IMR-90 (cell line): ENCODE measurements at regions not wholly inside any gene's neighbourhood (a gene's known extent, or its start where the extent isn't known, plus 50 kb on each side); places are given as distances from the start of the nearest gene placed in this dataset.
A peak's percentile ranks its signal among the peaks of the same experiment; 100 is the strongest.

ENCODE experiments used
- ATAC-seq: fragments of 200-7000 bp; cut with Tn5 transposase; 2 replicates; pipeline ENCODE4 v1.9.1; 2020; ENCODE audit warnings: low read depth, mild to moderate bottlenecking, moderate library complexity
- BruUV-seq: library from RNA; stranded (reverse); fragments of 400-500 nt; replicated peaks from 2 replicates; lab custom pipeline; 2021; lab: Mats Ljungman, UMichigan
- CTCF ChIA-PET: fragments of 300-600 bp; formaldehyde crosslinking; extraction: SDS; loops from one replicate; lab custom pipeline; 2021; ENCODE audit warnings: antibody characterized with exemption; lab: Yijun Ruan, JAX
- POLR2A ChIA-PET: fragments of 300-600 bp; sonication (Branson Sonifier 250); formaldehyde crosslinking; loops from one replicate; lab custom pipeline; 2022; ENCODE audit warnings: antibody characterized with exemption; ENCODE audit not compliant: unreplicated experiment; lab: Charles Lee
- DNase-seq: peaks from one replicate; pipeline ENCODE4 v3.0.0; 2013
- H2AFZ ChIP-seq: replicated peaks from 2 replicates; pipeline ENCODE3; 2013; ENCODE audit warnings: low read length, mild to moderate bottlenecking; ENCODE audit not compliant: poor library complexity
- H2AK5ac ChIP-seq: 2 replicates; pipeline ENCODE4 v1.6.1; 2013; ENCODE audit warnings: low read depth, low read length, inconsistent platforms
- H2AK9ac ChIP-seq: replicated peaks from 2 replicates; pipeline ENCODE3; 2013; ENCODE audit warnings: mild to moderate bottlenecking, low read depth, low read length, moderate library complexity; ENCODE audit not compliant: poor library complexity
- H2BK120ac ChIP-seq: 2 replicates; pipeline ENCODE4 v1.6.1; 2013; ENCODE audit warnings: low read depth, low read length, inconsistent platforms
- H2BK15ac ChIP-seq: 3 replicates; pipeline ENCODE4 v1.6.1; 2013; ENCODE audit warnings: low read depth, low read length, inconsistent platforms
- H2BK20ac ChIP-seq: 2 replicates; pipeline ENCODE4 v1.6.1; 2013; ENCODE audit warnings: low read depth, mild to moderate bottlenecking, inconsistent platforms, low read length, moderate library complexity
- H2BK5ac ChIP-seq: 2 replicates; pipeline ENCODE4 v1.6.1; 2013; ENCODE audit warnings: mild to moderate bottlenecking, low read depth, low read length, inconsistent platforms; ENCODE audit not compliant: poor library complexity, severe bottlenecking
- H3K14ac ChIP-seq: replicated peaks from 2 replicates; pipeline ENCODE4 v1.6.1; 2013; ENCODE audit warnings: low read depth, low read length, inconsistent platforms
- H3K18ac ChIP-seq: 2 replicates; pipeline ENCODE4 v1.6.1; 2013; ENCODE audit warnings: low read depth, low read length, control low read depth
- H3K23ac ChIP-seq: 2 replicates; pipeline ENCODE4 v1.6.1; 2013; ENCODE audit warnings: low read depth, low read length, inconsistent platforms
- H3K27ac ChIP-seq: 2 replicates; pipeline ENCODE4 v1.5.1; 2013; ENCODE audit warnings: mild to moderate bottlenecking, control low read depth, low read length; ENCODE audit not compliant: insufficient read depth
- H3K27me3 ChIP-seq: 2 replicates; pipeline ENCODE4 v1.6.1; 2013; ENCODE audit warnings: low read length; ENCODE audit not compliant: control insufficient read depth, insufficient read depth
- H3K36me3 ChIP-seq: 2 replicates; pipeline ENCODE4 v1.6.1; 2013; ENCODE audit warnings: low read length, mixed read lengths; ENCODE audit not compliant: control insufficient read depth, insufficient read depth
- H3K4ac ChIP-seq: 2 replicates; pipeline ENCODE4 v1.6.1; 2013; ENCODE audit warnings: low read depth, low read length, inconsistent platforms
- H3K4me1 ChIP-seq: 2 replicates; pipeline ENCODE4 v1.6.1; 2013; ENCODE audit warnings: low read length, mixed read lengths; ENCODE audit not compliant: control insufficient read depth, insufficient read depth
- H3K4me2 ChIP-seq: 2 replicates; pipeline ENCODE4 v1.6.1; 2013; ENCODE audit warnings: low read depth, mild to moderate bottlenecking, control low read depth, low read length, moderate library complexity
- H3K4me3 ChIP-seq: 2 replicates; pipeline ENCODE4 v1.5.1; 2013; ENCODE audit warnings: low read depth, mild to moderate bottlenecking, control low read depth, low read length, moderate library complexity; ENCODE audit not compliant: insufficient read depth
- H3K56ac ChIP-seq: 2 replicates; pipeline ENCODE4 v1.6.1; 2013; ENCODE audit warnings: low read length, inconsistent platforms; ENCODE audit not compliant: insufficient read depth; ENCODE audit errors: extremely low read depth
- H3K79me1 ChIP-seq, 2 experiments: 2 replicates each; pipeline ENCODE4 v1.6.1; 2013; ENCODE audit warnings: low read length in 2 of 2, inconsistent platforms in 1 of 2, low read depth in 1 of 2
- H3K9ac ChIP-seq: 2 replicates; pipeline ENCODE4 v1.6.1; 2013; ENCODE audit warnings: low read depth, low read length, control low read depth
- H3K9me1 ChIP-seq: 2 replicates; pipeline ENCODE4 v1.6.1; 2013; ENCODE audit warnings: low read length, inconsistent platforms; ENCODE audit not compliant: insufficient read depth
- H3K9me3 ChIP-seq: 2 replicates; pipeline ENCODE4 v1.6.1; 2013; ENCODE audit warnings: low read length; ENCODE audit not compliant: control insufficient read depth, insufficient read depth
- H4K20me1 ChIP-seq: 2 replicates; pipeline ENCODE4 v1.6.1; 2013; ENCODE audit warnings: low read length, inconsistent platforms; ENCODE audit not compliant: insufficient read depth
- H4K5ac ChIP-seq: 2 replicates; pipeline ENCODE4 v1.6.1; 2013; ENCODE audit warnings: mild to moderate bottlenecking, low read depth, low read length, control low read depth
- H4K8ac ChIP-seq, 2 experiments: 2 replicates each; pipeline ENCODE4 v1.6.1; 2013; ENCODE audit warnings: low read depth in 2 of 2, low read length in 2 of 2, control low read depth in 1 of 2, inconsistent platforms in 1 of 2
- H4K91ac ChIP-seq: 2 replicates; pipeline ENCODE4 v1.6.1; 2013; ENCODE audit warnings: low read depth, low read length, inconsistent platforms; ENCODE audit not compliant: insufficient read depth
- CEBPB ChIP-seq: IDR thresholded peaks from 2 replicates; pipeline ENCODE4 v1.6.1; 2012; ENCODE audit warnings: low read depth, low read length, improper control_type of control experiment
- NFE2L2 ChIP-seq: fragments of 150-350 bp; IDR thresholded peaks from 2 replicates; pipeline ENCODE4 v1.6.1; 2016; ENCODE audit warnings: low read depth, mild to moderate bottlenecking, low read length
- WGBS, 2 experiments: methylation state at CpG; one replicate each; pipeline versions ENCODE4 v1.1.5 to v1.1.7; 2013; ENCODE audit warnings: missing lambda C conversion rate in 2 of 2; ENCODE audit not compliant: insufficient read length in 1 of 2; ENCODE audit errors: extremely low coverage in 2 of 2; 5-methylcytosine and 5-hydroxymethylcytosine counted together
- dilution Hi-C: fragments of 300-500 bp; cut with HindIII; formaldehyde crosslinking; loops from one replicate; pipeline ENCODE4 v1.14.3; 2018; ENCODE audit warnings: low sequenced_read_pairs; ENCODE audit not compliant: unreplicated experiment
- in situ Hi-C: fragments of 300-500 bp; cut with MboI; formaldehyde crosslinking; loops from 3 replicates; pipeline ENCODE4 v1.14.3; 2019; ENCODE audit warnings: low sequenced_read_pairs, inconsistent platforms, mixed read lengths
- intact Hi-C: fragments of 100-400 bp; cut with micrococcal nuclease; formaldehyde crosslinking; loops from 2 replicates; pipeline ENCODE4 v1.10.0; 2022

- Histone ChIP-seq H2BK15ac (peak overlapping the region; percentile 93; the same call in 1 of the 3 replicates), H3K27me3 (no peaks in the 10 kb centered on the region), H4K8ac (peak overlapping the region; percentile 32 to 94; a peak in 2 of 4 replicates), H4K91ac (peak overlapping the region; percentile 96), H3K36me3 (no peaks in the 10 kb centered on the region), H3K4me2 (peak overlapping the region; percentile 18; the same call in 1 of the 2 replicates), H3K4ac (peak overlapping the region; percentile 97), H2AFZ (no peak overlapping the region), H2AK5ac (peak overlapping the region; percentile 37; the same call in 1 of the 2 replicates), H3K9me1 (peaks cover 3% of the 10 kb centered on the region; the same call in 1 of the 2 replicates), H3K23ac (peak overlapping the region; percentile 94), H2AK9ac (peak overlapping the region; percentile 81), H2BK120ac (peak overlapping the region; percentile 97), H3K4me1 (peaks cover 11% of the 10 kb centered on the region), H4K20me1 (no peaks in the 10 kb centered on the region), H2BK5ac (peak overlapping the region; percentile 98), H3K56ac (peak overlapping the region; percentile 79; the same call in 1 of the 2 replicates), H3K4me3 (no peak overlapping the region), H3K9me3 (no peaks in the 10 kb centered on the region), H3K18ac (peak overlapping the region; percentile 42; the same call in 1 of the 2 replicates), H3K14ac (peak overlapping the region; percentile 91), H2BK20ac (peak overlapping the region; percentile 98), H3K9ac (no peak overlapping the region), H3K79me1 (no peaks in the 10 kb centered on the region), H4K5ac (no peak overlapping the region), H3K27ac (peak overlapping the region; percentile 58; the same call in 1 of the 2 replicates)
- ATAC-seq (peak; percentile 61), DNase-seq (peak; percentile 87)
- TF ChIP-seq CEBPB (peak; percentile 88), NFE2L2 (no peak)
- ChIA-PET POLR2A (no interaction called here), CTCF (interaction anchor here (0.9 kb wide), 1 partner anchor 19 kb away, joined by 3 read pairs; no protein-coding TSS in a partner anchor)
- intact Hi-C loops, result no loop called here
- BruUV-seq, result no TSS peak
- no CpG with 5 or more reads among the region's 5 CpGs for WGBS, 2 experiments
- dilution Hi-C loops, result no loop called here
- in situ Hi-C loops, result no loop called here
Observed at GRCh38 chr3:107217172-107217571, 160.1 kb upstream of the CCDC54 start.
